GM03348 (cell line): ENCODE measurements at regions not wholly inside any gene's neighbourhood (a gene's known extent, or its start where the extent isn't known, plus 50 kb on each side); places are given as distances from the start of the nearest gene placed in this dataset.

ENCODE experiments used
- DNase-seq: peaks from one replicate; pipeline ENCODE4 v3.0.0; 2012; ENCODE audit warnings: low spot score

DNA sequence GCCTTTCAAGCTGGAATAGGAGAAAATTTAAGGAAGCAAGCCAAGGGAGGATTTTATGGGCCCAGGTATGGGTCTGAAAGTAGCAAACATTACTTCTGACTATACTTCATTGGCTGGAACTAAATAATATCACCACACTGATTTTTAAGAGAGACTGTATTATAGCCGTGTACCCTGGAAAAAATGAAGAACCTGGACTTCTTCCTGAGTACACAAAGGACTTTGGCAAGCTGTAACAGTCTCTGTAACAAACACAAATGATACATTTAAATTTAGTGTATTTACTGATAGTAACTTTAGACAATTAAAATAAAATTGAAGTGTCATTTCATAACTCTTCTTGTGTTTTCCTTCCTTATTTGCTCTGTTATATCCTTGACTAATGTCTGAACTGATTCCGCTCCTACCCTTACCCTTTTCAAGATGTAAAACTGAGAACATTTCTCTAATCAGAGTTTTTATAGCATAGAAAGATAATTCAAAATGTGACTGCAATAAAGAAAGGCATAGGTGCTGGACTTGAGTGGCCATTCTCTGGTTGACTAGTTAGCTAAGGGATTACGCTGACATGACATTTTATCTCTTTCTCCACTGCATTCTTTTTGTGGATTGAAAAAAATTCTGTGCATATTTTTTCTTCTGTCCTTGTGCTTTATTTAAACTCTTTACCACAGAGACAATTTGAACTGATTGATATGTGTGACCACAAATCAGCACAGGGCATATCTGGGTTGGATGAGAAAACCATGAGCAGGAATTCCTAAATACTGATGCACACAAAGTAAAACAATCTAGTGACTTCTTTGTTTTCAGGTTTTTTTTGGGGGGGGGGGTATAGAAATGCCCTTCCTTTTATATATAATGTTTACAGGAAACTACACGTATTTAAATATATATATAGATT is 349.7 kb downstream of the MDFIC start:
- DNase-seq = peak; percentile 5

DNA sequence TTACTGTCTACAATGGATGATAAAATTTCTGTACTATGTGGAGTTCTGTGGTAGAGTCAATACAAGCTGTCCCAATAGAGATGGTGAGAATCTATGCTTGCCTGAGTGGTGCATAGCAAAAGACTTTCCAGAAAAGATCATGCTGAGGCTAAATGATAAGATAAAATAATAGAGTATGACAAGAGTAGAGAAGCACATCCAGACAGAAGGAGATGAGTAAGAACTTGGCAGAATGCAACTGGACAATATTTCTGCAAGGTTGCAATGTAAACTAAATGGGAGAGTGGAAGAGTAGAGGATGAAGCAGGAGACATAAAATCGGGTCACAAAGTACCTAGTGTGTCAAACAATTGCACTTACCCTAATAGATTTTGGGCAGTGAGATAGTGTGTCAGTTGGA is 347.6 kb downstream of the MDFIC start:
- no peak for DNase-seq

DNA sequence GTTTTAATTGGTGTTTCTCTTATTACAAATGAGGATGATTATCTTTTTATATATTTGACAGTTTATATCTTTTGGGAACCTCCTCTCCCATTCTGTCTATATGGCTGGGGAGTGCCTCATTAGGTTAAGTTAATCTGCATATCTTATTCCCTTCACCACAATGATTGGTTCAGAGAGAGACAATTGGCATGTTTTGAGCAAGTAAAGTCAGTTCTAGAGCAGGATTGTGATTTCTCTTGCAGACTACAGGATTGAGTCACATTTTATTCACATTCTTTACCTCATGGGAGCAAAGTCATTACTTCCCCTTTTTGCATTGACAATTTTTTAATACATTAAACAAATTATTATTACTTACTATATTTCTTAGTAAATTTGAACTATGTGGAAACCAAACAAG is 345.6 kb downstream of the MDFIC start:
- no peak for DNase-seq

DNA sequence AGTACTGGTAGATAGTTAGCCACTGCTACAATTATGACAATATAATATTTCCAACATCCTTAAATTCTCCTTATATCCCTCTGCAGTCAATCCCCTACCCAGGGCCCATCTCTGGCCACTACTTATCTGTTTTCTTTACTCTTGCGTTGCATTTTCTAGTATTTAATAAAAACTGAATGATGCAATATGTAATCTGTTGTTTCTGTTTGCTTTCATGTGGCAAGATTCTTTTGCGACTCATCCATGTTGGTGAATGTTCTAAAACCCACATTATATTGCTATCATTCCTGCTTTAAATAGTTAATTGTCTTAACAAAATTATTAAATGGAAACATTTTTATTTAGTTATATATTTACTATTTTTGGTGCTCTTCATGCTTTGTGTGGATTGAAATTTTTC is 338.5 kb downstream of the MDFIC start:
- DNase-seq = no peak

DNA sequence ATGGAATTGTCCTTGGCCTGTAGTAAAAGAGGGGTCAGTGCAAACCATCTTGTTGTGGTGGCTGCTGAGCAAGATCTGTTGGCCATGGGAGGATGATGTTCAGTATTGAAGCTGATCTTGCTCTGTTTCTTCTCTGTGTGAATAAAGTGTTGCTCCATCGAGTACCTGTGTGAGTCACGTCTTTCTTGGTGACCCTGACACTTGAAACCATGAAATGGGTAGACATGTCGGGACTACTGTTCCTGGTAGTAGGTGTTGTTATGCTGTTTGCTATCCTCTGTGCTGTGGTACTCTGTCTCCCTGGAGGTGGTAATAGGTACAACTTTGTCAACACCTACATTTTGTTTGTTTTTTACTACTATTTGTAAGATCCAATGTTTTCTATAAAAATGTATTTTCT is 330.6 kb downstream of the MDFIC start:
- no peak for DNase-seq

DNA sequence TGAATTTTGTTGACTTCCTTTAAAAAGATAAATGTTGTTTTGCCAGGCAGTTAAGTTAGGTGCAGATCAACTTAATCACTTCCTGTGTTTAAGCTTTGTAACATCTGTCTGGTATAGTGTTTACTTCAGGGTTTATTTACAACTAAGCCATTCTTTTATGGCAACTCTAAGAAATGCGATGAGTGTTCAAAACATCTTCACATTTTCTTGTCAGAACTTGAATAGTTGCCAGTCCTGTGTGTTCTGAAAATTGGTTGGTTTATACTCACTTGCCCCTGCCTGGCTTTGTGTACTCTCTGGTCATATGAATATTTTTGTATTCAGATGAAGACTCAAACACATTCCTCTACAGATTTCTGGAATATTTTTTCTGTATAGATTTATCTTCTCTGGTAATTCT is 327.2 kb downstream of the MDFIC start:
- DNase-seq = peak; percentile 7

DNA sequence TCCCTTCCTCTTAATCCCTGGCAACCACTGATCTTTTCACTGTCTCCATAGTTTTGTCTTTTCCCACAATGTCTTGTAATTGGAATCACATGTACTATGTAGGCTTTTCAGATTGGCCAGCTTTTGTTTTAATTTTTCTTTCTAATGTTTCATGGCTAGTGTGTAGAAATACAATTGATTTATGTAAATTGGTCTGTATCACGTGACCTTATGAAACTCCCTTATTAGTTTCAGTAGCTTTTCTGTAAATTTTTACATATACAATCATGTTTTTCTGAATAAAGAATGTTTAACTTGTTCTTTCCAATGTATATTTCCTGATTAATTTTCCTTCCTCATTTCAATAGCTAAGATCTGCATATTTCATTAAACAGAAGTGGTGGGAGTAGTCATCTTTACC is 319.3 kb downstream of the MDFIC start:
- DNase-seq = no peak

DNA sequence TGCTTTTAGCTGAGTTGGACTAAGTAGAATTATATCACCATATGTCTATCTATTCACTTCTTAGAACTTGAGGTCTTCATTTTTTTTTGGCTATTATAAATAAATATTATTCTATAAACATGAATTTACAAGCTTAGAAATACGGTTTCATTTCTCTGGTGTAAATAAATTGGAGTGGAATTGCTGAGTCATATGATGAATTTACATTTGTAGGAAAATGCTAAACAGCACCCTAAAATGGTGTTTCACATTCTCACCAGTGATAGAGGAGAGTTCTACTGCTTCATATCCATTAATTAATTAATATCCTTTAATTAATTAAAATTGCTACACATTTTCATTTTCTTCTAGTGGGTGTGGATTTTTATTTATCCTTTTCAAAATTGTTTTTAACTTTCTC is 318.3 kb downstream of the MDFIC start:
- no peak for DNase-seq

DNA sequence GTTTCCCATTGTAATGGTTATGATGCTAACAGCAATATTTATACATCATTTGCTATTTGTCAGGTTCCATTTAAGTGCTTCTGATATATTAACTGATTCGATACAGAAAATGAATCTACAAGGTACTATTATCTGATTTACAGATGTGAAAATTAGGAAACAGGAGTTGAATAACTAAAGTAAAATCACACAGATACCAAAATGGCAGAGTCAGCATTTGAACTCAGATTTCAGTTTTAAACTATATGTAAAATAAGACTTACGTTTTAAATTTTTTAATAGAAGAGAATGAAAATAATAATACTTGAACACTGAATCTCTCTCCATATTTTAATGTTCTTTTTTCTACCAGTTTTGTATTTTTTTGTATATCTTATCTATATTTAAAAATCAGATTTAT is 313.2 kb downstream of the MDFIC start:
- no peak for DNase-seq

DNA sequence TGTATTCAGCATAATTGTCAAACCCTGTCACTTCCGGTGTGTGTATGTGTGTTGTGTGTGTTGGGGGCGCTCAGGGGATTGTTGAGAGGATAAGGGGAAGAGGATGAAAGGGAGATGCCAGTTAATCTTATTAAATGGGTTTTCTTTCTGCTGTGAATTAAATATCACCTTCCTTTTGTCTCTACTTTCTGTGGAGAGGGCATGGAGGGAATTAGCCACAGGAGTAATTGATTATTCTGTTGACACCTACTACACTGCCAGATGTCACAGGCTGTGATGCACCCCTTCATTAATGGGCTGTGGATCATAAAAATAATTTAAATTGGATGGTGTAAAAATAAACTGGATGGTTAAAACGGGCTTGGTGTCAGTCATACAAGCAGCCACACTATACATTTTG is 311.9 kb downstream of the MDFIC start:
- DNase-seq = no peak

DNA sequence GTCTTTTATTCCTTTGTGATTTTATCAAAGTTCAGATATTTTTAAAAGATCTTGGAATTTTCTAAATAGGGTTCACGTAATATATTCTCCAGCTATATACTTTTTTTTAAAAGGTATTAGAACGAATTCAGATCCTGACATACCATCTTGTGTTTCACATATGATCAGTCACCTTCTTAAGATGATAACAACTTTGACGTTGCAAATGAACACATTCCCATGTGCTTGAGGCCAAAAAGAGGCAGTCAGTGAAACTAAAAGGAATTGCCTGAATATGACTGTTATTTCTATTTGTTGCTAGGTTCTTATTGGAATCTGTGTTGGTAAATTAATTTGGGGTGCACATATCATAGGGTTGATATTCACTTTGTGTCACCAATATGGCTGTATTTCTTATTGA is 310.1 kb downstream of the MDFIC start:
- no peak for DNase-seq

DNA sequence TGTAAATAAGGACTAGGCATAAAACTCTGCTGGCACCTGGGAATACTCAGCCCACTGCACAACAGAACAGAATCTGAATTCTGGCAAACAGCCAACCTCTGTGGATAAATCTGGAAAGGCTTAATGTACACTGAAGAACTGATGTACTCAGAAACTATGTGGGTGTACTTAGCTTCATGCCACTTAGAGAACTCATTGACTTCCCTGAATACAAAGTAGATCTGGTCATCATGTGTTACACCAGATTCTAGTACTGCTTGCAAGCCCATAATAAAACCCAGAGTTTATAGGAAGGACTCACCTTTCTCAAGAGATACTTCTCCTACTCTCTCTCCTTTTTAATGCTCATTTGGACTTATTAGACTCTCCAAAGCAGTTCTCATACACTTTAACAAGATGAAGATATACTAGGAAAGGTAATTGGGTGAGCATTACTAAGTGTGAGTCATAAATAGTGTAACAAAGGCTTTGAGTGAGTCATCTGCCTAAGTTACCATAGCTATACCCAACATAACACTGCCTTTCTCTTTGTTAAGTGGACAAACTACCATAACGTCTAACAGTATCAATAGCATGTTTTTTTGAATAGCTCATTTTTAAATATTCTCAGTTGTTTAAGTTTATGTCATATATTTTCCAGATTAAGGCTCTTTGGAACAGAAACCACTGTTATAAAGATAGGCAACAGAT is 309.1 kb downstream of the MDFIC start:
- peak; percentile 66 for DNase-seq

DNA sequence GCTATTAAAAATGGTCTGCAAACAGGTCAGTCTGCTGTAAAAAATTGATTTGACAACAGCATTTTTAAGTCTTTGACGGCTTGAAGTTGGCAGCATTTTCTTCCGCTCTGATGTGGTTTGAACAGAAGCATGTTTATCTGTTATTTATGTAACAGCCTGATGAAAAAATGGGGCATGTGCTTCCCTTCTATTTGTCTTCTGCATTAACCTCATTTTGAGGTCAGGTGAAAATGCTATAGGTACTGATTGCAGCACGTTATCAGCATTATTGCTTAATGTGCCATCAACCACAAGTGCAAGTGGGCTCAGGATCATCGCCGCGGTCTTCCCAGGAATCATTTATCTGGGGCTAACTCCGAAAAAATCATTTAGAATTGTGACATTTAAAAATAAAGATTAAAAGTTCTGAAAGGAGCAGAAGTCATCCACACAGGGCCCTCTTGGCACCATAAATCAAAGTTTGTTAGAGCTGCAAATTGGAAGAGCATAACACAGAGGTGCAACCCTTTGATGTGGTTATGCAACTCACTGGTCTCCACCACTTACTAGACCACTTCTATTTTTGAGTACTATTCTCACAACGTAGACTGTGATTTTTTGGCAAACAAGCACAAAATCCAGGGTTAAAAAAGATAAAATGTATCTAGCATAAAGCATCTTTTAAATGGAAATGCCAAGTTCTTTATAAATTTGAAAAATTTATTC is 307.7 kb downstream of the MDFIC start:
- DNase-seq = no peak

DNA sequence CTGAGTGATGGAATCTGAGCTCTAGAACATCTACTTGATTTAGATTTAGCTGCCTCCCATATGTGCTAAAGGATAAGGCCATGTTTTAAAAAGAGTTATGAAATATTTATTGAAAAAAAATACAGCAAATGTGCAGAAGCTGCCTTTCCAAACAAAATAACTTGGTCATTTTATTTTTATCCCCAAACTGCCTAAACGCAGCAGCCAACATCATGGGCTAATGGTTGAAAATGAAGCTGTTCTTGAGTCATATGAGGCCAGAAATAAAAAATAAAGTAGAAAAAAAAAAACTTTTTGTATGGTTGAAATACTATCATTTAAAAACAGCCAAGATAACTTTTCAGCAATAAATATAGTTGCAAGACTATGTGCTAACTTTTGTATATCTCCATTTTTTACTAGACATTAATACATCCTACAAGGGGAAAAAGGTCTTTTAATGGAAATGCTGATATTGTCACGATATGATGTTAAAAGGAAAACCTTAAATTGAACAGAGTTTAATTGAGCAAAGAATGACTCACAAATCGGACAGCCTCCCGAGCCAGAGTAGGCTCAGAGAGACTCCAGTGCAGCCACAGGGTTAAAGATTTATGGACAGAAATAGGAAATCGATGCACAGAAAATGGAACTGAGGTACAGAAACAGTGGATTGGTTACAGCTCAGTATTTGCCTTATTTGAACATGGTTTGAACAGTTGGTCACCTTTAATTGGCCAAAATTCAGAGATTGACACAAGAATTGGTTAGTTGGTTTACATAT is 305.8 kb downstream of the MDFIC start:
- no peak for DNase-seq

DNA sequence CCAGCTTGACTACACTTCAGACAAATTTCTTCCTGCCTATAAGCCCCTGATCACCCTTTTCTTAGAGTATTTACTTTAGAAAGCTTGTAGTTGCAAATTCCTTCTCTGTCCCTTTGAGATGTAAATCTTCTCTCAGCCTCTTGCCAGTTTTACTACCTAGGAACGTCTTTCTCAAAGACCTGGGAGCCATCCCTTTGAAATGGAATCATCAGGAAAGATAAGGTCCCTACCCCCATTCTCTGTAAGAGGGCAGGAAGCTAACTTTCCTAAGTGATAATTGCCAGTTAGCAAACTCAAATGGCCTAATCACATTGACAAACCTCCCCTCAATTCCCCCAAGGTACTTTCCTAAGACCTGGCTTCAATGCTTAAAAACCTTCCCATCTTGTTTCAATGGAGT is 304.5 kb downstream of the MDFIC start:
- no peak for DNase-seq

DNA sequence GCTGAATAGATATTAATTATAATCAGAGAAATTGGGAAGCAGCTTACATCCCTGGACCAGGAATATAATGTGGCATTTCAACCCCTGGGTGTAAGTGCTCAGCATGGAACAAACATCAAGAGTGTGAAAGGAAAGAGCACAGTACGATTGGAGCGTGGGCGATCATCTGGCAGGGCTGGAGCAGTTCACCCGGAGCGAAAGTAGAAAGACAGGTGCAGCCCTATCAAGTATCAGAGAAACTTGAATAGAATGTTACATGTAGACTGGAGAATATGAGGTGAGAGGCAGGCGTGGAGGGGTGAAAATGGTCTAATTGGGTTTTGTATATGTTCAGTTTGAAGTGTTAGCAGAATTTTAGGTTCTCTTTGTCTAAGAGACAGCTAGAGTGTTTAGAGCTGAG is 303.0 kb downstream of the MDFIC start:
- DNase-seq = no peak

DNA sequence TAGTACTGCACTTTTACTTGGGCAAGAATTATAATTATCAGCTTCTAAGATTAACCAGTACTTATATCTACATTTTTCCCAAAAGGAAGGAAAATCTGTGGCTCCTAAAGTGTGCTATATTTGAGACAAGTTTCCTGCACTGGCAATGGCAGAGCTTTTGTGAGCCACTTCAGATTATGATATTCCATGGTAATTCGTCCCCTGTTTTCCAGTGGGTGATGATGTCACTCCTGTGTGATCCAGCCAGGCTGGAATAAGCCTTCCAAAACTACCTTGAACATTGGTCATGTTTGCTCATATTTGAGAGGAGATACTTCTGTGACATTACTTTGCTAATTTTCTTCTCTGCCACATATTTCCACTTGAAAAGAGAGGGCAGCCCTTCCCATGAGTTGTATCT is 302.1 kb downstream of the MDFIC start:
- no peak for DNase-seq

DNA sequence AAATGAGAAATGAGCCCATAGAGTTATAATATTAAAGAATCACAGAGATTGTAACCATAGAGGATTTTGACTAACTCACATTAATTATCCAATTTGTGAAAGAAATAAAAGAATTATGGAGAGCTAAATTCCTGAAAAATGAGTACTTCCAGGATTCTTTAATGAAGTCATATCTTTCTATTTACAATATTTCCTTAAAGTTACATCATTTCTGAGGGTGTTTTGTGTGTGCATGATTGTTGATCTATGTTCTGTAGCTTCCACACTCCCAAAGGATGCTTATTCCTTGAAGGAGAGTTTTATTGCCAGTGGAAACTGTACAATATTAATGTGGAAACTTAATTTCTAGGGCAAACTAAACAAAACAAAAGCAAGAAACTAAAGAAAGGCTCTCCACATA is 299.6 kb downstream of the MDFIC start:
- DNase-seq = peak; percentile 13

DNA sequence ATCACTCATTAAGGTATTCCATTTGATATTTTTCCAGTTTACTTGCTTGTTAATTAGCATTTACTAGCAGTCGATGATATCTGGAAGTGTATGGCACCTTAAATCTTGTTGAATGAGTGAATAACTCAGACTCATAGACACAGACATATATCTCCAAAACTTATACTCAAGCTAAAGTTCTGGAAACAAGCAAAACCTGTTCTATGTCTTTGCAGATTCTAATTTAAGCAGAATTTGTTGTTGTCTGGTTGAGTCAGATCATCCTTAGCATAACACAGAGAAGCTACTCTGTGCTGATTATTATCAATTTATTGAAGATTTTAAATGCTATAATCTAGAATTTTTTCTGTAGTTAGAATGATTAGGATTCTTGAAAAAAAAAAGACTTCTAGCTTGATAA is 296.2 kb downstream of the MDFIC start:
- no peak for DNase-seq

DNA sequence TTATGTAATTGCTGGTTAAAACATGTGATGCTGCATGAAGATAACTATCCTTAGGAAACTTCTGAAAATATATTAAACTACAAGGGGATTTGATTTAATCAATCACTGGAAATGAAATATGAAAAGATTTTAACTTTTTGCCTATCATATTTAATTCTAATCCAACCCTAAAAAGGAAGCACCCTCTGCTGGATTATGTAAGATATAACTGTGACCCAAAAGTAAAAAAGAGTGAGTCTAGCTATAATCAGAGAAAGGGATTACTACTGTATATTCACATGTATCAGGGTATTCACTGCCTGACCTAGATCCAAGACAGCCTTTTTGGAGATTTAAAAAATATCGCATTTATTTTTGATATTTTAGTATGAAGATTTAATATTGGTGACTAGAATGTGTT is 295.5 kb downstream of the MDFIC start:
- peak; percentile 7 for DNase-seq

DNA sequence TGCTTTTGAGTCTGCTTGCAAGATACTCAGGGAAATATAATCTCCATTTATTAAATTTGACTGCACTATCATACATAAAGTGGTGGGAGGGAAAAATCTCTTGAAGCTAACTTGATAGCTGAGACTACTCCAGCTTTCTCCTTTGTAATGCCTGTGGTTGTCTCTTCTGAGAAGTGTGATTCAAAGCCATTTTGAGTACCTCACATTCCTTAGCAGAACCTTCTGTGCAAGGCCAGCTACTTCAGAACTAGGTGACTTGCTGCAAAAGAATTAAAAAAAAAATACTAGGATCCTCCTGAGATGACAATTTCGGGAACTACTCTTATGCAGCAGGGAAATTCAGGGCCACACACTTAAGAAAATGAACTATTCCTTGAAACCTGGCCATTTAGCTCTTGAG is 294.8 kb downstream of the MDFIC start:
- DNase-seq = peak; percentile 5

DNA sequence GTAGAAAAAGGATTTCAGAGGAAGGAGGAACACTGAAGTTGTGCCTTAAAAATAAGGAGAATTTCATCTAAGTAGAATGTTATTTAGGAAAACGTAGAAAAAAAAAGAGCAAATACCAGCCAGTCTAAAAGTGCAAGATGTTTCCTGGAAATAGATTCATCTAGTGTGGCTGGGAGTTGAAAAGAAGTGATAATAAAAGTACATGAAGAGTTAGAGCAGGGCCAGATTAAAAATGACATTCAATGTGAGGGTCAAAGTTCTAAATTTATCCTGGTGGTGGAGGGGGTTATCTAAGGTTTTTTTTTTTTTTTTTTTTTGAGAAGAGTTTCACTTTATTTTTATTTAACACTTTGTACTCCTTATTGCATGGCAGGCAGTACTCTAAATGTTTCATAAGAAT is 289.3 kb downstream of the MDFIC start:
- no peak for DNase-seq
